Osteoblast (primary cell): ENCODE measurements at regions not wholly inside any gene's neighbourhood (a gene's known extent, or its start where the extent isn't known, plus 50 kb on each side); places are given as distances from the start of the nearest gene placed in this dataset.

ENCODE experiments used
- DNase-seq: peaks from one replicate; pipeline ENCODE4 v3.0.0; 2011; ENCODE audit warnings: low spot score, mixed read lengths; ENCODE audit not compliant: insufficient read length; ENCODE audit errors: missing footprints
- H2AFZ ChIP-seq: 2 replicates; pipeline ENCODE4 v1.6.0; 2011; ENCODE audit warnings: mild to moderate bottlenecking, low read length
- H3K27ac ChIP-seq: 2 replicates; pipeline ENCODE4 v1.5.1; 2011; ENCODE audit warnings: mild to moderate bottlenecking, low read depth, low read length, moderate library complexity
- H3K27me3 ChIP-seq: 2 replicates; pipeline ENCODE4 v1.6.0; 2012; ENCODE audit warnings: mild to moderate bottlenecking, control low read depth, inconsistent platforms, low read length, moderate library complexity; ENCODE audit not compliant: insufficient read depth
- H3K36me3 ChIP-seq: 2 replicates; pipeline ENCODE4 v1.5.1; 2011; ENCODE audit warnings: mild to moderate bottlenecking, low read length, control low read depth, moderate library complexity; ENCODE audit not compliant: insufficient read depth
- H3K4me1 ChIP-seq: 2 replicates; pipeline ENCODE4 v1.5.1; 2011; ENCODE audit warnings: mild to moderate bottlenecking, low read length, control low read depth, moderate library complexity; ENCODE audit not compliant: insufficient read depth
- H3K4me2 ChIP-seq: 2 replicates; pipeline ENCODE4 v1.6.0; 2011; ENCODE audit warnings: mild to moderate bottlenecking, low read length; ENCODE audit not compliant: insufficient read depth
- H3K4me3 ChIP-seq: fragments of 200-600 bp; sonication (generic); 3 replicates; pipeline ENCODE4 v1.5.1; 2012; ENCODE audit warnings: mild to moderate bottlenecking, low read length, inconsistent platforms; ENCODE audit not compliant: insufficient read depth
- H3K79me2 ChIP-seq: 2 replicates; pipeline ENCODE4 v1.6.0; 2012; ENCODE audit warnings: mild to moderate bottlenecking, low read length, control low read depth, inconsistent platforms; ENCODE audit not compliant: insufficient read depth
- H3K9me3 ChIP-seq: 2 replicates; pipeline ENCODE4 v1.5.1; 2011; ENCODE audit warnings: low read depth, low read length, control low read depth
- H4K20me1 ChIP-seq: 2 replicates; pipeline ENCODE4 v1.6.0; 2012; ENCODE audit warnings: mild to moderate bottlenecking, low read length, control low read depth; ENCODE audit not compliant: insufficient read depth
- CTCF ChIP-seq: IDR thresholded peaks from 2 replicates; pipeline ENCODE4 v1.5.1; 2011; ENCODE audit warnings: mild to moderate bottlenecking, low read depth, low read length, moderate library complexity; ENCODE audit errors: extremely low read depth

- H3K27ac ChIP-seq: no peak overlapping the region
- peaks cover 11% of the 10 kb centered on the region for H3K27me3 ChIP-seq
- no peaks in the 10 kb centered on the region for H4K20me1 ChIP-seq
- H3K4me3 ChIP-seq: no peak overlapping the region
- no peaks in the 10 kb centered on the region for H3K9me3 ChIP-seq
- no peaks in the 10 kb centered on the region for H3K79me2 ChIP-seq
- H3K4me2 ChIP-seq: no peak overlapping the region
- H3K4me1 ChIP-seq: no peaks in the 10 kb centered on the region
- DNase-seq: peak; percentile 73
- H2AFZ ChIP-seq: no peak overlapping the region
- no peak for TF ChIP-seq CTCF
- H3K36me3 ChIP-seq: no peaks in the 10 kb centered on the region
Measured at GRCh38 chr20:63125838-63126601, 89.9 kb downstream of the YTHDF1 start.

- peak; percentile 64 for DNase-seq
- no peaks in the 10 kb centered on the region for H3K9me3 ChIP-seq
- no peak overlapping the region for H3K4me2 ChIP-seq
- H4K20me1 ChIP-seq: no peaks in the 10 kb centered on the region
- no peaks in the 10 kb centered on the region for H3K4me1 ChIP-seq
- H3K27ac ChIP-seq: no peak overlapping the region
- no peak overlapping the region for H3K4me3 ChIP-seq
- H3K27me3 ChIP-seq: peaks cover 11% of the 10 kb centered on the region
- no peak for TF ChIP-seq CTCF
- H3K36me3 ChIP-seq: no peaks in the 10 kb centered on the region
- no peak overlapping the region for H2AFZ ChIP-seq
- no peaks in the 10 kb centered on the region for H3K79me2 ChIP-seq
Measured at GRCh38 chr20:63125581-63125837, 90.4 kb downstream of the YTHDF1 start.

GRCh38 chr20:63124782-63125580 lies 91.0 kb downstream of the YTHDF1 start:
- Histone ChIP-seq H3K4me1 (no peaks in the 10 kb centered on the region), H2AFZ (no peak overlapping the region), H4K20me1 (no peaks in the 10 kb centered on the region), H3K27me3 (peaks cover 11% of the 10 kb centered on the region), H3K36me3 (no peaks in the 10 kb centered on the region), H3K9me3 (no peaks in the 10 kb centered on the region), H3K79me2 (no peaks in the 10 kb centered on the region), H3K4me2 (no peak overlapping the region), H3K4me3 (no peak overlapping the region), H3K27ac (no peak overlapping the region)
- DNase-seq: peak; percentile 58
- TF ChIP-seq CTCF: no peak

- Histone ChIP-seq H2AFZ (no peak overlapping the region), H3K27ac (no peak overlapping the region), H4K20me1 (no peaks in the 10 kb centered on the region), H3K36me3 (no peaks in the 10 kb centered on the region), H3K4me1 (no peaks in the 10 kb centered on the region), H3K27me3 (peaks cover 12% of the 10 kb centered on the region), H3K9me3 (no peaks in the 10 kb centered on the region), H3K4me3 (no peak overlapping the region), H3K79me2 (no peaks in the 10 kb centered on the region), H3K4me2 (no peak overlapping the region)
- DNase-seq: peak; percentile 96
- TF ChIP-seq CTCF: no peak
Measured at GRCh38 chr20:63124092-63124781, 91.7 kb downstream of the YTHDF1 start.
